Left cardiac atrium (tissue), 4 donors: ENCODE measurements at regions not wholly inside any gene's neighbourhood (a gene's known extent, or its start where the extent isn't known, plus 50 kb on each side); places are given as distances from the start of the nearest gene placed in this dataset.

Experiments
- ATAC-seq, 2 donors: fragments of 200-7000 bp; cut with Tn5 transposase; one replicate each; pipeline ENCODE4 v1.9.1; 2020; ENCODE audit warnings: mild to moderate bottlenecking in 2 of 2, moderate library complexity in 2 of 2
- DNase-seq: peaks from one replicate; pipeline ENCODE4 v3.0.0-alpha.2; 2020
- intact Hi-C, 2 donors: fragments of 100-400 bp; cut with DNase I; formaldehyde crosslinking; loops; one replicate each; pipeline versions ENCODE4 v1.14.1 to v1.15.1; 2022 to 2023
- donor health status: DM: no; HTN: yes; CAD: no.
- donor health status: DM: no; HTN: yes; CAD: no; lungs with severe emphysema.
- donor health status: DM: yes; HTN: yes; CAD: no.
- donor health status: Dilated cardiomyopathy.

GRCh38 chrX:40299641-40300046, 201.9 kb upstream of the BCOR start:
- DNase-seq, result no peak
- intact Hi-C loops, result no loop called here
- no peak for ATAC-seq

- ATAC-seq, result no peak
- intact Hi-C loops, result no loop called here
- no peak for DNase-seq
Observed at GRCh38 chrX:40298572-40299479, 201.1 kb upstream of the BCOR start.

DNA sequence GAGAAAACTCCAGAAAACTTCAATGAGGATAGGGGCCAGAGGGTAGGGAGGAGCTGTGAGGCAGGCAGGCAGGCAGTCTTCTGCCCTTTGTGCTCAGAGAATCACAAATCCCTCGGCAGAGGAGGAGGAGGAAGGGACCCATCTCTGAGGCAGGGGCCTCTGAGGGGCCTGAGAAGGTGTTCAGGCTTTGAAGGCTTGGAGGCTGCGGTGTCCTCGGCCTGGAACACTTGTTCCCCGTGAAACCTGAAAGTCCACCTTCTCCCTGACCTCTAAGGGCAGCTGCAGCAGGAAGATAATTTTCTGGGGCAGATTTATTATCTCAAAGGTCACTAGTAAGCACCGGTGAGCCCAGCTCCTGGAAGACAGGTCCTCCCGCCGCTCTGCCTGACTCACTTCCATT, 200.3 kb upstream of the BCOR start:
- DNase-seq, result no peak
- intact Hi-C loops, result no loop called here
- no peak for ATAC-seq

- intact Hi-C loops, result no loop called here
- DNase-seq (no peak), ATAC-seq (no peak)
Observed at GRCh38 chrX:40291553-40291952, 193.8 kb upstream of the BCOR start.

DNA sequence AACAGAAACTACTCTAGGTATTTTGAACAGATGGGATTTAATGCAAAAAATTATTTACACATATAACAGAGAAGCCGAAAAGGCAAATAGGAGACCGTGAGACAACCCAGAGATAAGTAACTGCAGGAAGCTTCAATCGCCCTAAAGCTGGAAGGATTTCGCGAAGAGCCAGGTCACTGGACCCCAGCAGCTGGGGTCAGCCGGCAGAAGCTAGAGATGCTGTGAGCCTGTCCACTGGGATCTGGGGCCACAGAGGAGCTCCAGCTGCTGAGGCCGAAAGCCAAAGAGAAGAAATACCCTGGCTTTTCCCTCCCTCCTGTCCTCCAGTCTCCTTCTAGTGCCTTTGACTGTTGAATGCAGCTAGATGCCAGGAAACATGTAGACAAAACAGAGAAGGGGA, 192.8 kb upstream of the BCOR start:
- intact Hi-C loops, result no loop called here
- ATAC-seq (no peak), DNase-seq (no peak)

GRCh38 chrX:40285876-40286275, 188.1 kb upstream of the BCOR start:
- intact Hi-C loops, result no loop called here
- ATAC-seq, result no peak

GRCh38 chrX:40284852-40285251, 187.1 kb upstream of the BCOR start:
- intact Hi-C loops, result no loop called here
- DNase-seq (no peak), ATAC-seq (no peak)

More at GRCh38 chrX:40285876-40286275, 188.1 kb upstream of the BCOR start:
- no peak for DNase-seq

DNA sequence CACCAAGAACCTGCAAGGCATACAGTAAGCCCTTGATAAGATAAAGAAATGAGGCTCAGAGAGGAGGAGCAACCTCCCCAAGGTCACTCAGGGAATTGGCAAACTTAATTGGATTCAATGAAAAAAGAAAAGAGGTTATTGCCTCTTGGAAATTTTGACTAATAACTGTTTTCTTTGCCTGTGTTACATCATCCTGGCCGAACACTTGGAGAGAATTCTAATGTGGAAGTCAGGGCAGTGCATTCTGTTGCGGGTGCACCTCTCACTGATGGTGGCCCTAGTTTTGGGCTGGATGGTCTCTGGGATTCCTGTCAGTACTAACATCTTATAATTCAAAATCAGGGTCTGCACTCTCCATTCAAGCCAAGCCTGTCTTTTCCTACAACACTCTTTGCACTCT, 186.2 kb upstream of the BCOR start:
- ATAC-seq (peak; percentile 17 to 30), DNase-seq (no peak)
- intact Hi-C loops, result no loop called here

DNA sequence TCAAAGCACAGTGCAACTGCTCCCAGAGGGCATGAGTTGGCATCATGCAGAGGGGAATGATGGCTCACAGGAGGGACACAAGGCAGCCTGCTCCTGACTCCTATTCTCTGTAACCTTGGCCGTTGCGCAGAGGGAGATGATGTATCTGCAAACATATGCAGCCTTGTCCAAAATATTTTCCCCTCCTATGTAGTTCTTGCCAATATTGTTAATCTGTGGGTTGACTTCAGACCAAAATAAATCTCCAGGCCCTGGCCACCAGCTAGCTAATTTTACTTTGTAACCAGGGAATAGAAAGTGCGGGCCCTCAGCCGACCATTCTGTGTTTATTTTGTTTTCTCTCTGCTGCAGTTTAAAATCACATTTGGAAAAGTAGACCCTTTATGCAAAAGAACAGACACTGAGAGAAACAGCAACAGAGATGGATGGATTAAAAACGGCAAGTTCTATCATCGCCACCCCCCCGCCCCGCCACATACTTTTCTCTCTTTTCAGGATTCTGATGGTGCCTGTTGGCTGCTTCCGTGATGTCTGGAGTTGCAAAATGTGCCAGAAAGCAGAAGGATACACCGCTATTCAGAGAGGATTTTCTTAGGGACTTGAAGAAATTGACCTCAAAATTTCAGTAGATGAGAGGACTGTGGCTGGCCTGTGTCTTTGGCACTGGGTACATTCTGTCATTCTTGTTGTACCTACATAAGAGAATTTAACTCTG, 185.3 kb upstream of the BCOR start:
- peak; percentile 38 to 56 for ATAC-seq
- intact Hi-C loops, result no loop called here
- no peak for DNase-seq

- DNase-seq (no peak), ATAC-seq (no peak)
- intact Hi-C loops, result no loop called here
Observed at GRCh38 chrX:40282348-40282747, 184.6 kb upstream of the BCOR start.

GRCh38 chrX:40281336-40282005, 183.7 kb upstream of the BCOR start:
- DNase-seq (no peak), ATAC-seq (no peak)
- intact Hi-C loops, result no loop called here

DNA sequence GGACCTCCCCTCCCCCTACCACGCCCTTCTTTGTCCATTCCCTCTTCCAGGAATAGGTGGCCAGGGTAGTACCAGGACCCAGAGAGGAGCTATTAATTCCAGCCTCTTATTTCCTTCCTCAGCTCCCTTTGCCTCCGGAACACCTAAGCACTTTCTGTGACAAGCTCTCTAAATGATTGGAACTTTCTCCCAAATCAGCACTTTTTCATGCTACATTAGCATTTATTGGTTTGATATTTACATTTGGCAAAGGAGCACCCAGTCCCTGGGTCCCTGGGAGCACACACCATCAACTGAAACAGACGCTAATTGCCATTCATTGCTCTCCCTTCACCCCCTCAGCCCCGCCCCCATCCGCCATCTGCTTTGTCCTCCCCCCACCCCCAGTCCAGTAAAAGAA, 182.0 kb upstream of the BCOR start:
- DNase-seq, result no peak
- no peak for ATAC-seq
- intact Hi-C loops, result no loop called here

GRCh38 chrX:40279091-40279430, 181.3 kb upstream of the BCOR start:
- ATAC-seq (no peak), DNase-seq (no peak)
- intact Hi-C loops, result no loop called here

DNA sequence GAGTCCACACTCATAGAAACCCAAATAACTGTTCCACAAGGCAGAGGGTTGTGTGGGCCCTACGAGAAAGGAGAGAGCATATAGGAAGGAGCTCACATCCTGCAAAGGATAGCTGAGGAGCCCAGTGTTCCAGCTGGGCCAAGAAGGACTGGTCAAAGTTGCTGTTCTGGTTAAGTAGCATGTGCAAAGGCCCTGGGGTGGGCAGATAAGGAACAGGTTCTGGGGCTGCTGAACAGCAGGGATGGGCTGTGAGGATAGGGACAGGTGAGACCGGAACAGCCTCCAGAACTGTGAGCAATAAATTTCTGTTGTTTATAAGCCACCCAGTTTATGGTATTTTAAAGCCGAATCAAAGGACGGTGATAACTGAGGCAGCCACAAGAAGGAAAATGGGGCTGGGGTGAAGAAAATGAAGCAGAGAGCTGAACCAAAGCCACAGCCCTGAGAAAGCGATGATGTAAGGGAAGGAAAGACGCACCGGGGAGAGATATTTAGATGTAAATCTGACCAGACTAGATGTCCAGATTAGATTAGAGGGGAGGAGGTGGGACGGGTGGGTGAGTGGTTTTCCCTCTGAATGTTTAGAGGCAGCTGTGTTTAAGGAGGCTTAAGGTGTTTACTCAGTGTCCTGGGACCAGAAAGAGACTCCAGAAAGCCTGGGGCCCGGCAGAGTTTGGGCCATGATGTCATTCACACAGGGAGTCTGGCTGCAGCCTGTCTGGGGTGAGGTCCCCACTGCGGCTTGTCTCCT, 180.8 kb upstream of the BCOR start:
- ATAC-seq (peak in 1 of 2 donors; percentile 40), DNase-seq (no peak)
- intact Hi-C loops, result no loop called here

DNA sequence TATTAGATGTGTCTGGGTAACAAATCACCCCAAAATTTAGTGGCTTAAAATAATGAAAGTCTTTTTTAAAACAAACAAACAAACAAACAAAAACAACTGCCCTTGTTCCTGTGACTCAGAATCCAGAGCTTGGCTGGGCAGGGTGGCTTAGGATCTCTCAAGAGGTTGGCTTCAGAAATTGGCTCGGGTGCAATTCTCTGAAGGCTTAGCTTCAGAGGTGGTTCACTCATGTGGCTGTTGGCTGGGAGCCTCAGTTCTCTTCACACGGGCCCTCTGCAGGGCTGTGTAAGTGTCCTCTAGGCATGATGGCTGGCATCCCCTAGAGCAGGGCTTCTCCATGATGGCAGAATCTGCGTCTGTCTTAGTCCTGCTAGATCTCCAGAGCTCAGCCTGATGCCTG, 179.9 kb upstream of the BCOR start:
- ATAC-seq, result no peak
- intact Hi-C loops, result no loop called here
- DNase-seq, result no peak

- ATAC-seq, result peak; percentile 73 to 75
- intact Hi-C loops, result no loop called here
Observed at GRCh38 chrX:40273356-40274050, 175.7 kb upstream of the BCOR start.

GRCh38 chrX:40272776-40273175, 175.0 kb upstream of the BCOR start:
- DNase-seq, result no peak
- intact Hi-C loops, result no loop called here
- no peak for ATAC-seq

More at GRCh38 chrX:40273356-40274050, 175.7 kb upstream of the BCOR start:
- DNase-seq, result peak; percentile 33

- intact Hi-C loops, result no loop called here
- ATAC-seq, result no peak
Observed at GRCh38 chrX:40272141-40272540, 174.4 kb upstream of the BCOR start.

GRCh38 chrX:40268188-40268520, 170.4 kb upstream of the BCOR start:
- DNase-seq (no peak), ATAC-seq (no peak)
- intact Hi-C loops, result loop anchor here in 1 of 2 donors (5.0 to 10.0 kb wide), 5 partner anchors 93 to 533 kb away; partner anchors contain the start of gene BCOR

More at GRCh38 chrX:40272141-40272540, 174.4 kb upstream of the BCOR start:
- DNase-seq, result no peak
